ENCODE measurements at regions not wholly inside any gene's neighbourhood (a gene's known extent, or its start where the extent isn't known, plus 50 kb on each side); places are given as distances from the start of the nearest gene placed in this dataset.
A peak's percentile ranks its signal among the peaks of the same experiment; 100 is the strongest.

DNA sequence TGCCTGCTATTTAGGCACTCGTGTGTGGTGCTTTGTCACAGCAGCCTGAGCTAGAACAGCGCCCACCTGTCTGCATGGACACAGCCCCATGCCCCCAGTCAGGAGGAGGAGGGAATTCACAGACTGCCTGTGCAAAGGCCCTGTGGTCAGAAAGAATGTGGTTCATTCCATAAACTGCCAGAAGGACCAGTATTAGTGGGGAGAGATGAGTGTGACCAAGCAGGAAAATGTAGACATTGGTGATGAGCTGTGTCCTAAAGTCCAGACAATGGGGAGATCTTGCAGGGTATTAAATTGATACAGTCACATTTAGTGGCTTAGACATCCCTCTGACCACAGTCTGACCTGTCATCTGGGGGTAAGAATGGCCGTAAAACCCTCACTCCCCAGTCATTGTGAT lies 83.7 kb upstream of the LINC01488 start:
- Histone ChIP-seq H3K9me3 (ENCODE audit: low read depth, low read length) (0 out of 2 replicates have a peak, but pooled peaks cover 5% of the 10 kb centered on the region), H3K9ac (ENCODE audit: insufficient read length) (no peak overlapping the region), H3K4me3 (no peak overlapping the region)

DNA sequence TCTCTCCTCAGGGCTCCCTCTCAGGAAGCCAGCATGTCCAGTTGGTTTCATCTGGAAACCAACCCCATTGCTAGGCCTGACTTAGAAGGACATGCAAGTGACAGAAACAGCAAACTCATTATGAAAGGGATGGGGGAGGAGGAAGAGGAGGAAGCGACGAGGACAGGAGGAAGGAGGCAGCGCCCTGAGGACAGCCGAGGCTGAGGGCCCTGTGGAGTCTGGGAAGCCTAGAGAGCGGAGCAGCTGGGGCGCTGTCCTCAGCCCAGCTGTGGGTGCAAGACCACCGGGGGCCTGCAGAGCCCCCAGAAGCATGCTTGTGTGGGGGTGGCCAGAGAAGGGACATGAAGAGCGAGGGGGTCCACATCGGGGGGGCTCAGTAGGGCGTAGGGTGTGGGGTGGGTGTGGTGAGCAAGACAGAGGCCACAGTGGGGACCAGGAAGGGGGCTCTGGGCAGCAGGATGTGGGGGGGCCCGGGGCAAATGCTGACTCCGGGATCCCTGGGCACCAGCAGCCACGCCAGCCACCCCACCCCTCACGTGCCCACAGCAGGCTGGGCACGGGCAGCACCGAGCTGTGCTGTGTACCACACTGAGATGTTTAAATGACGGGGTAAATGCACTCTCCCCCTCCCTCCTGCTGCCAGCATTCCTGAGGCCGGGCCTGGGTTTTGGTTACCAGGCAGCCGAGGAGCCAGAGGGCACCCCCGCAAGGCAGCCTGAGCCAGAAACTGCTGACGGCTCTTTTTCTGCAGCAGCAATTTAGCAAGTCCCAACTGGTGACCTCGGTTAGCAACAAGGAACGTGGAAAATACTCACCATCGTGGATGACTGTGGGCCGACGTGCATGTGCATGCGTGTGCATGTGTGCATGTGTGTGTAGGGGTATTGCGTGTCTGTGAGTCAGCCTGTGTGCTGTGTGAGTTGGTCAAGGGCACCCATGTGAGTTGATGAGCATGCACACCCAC lies 82.7 kb upstream of the LINC01488 start:
- H3K9ac ChIP-seq (ENCODE audit: insufficient read length): no peak overlapping the region
- 0 out of 2 replicates have a peak overlapping the region, but pooled peaks have one; percentile 1 for H3K27ac ChIP-seq
- H3K36me3 ChIP-seq (ENCODE audit: insufficient read depth, low read length): no peaks in the 10 kb centered on the region
- TF ChIP-seq POLR2AphosphoS5 (IDR thresholded peaks at IDR 0.05; ENCODE audit: borderline replicate concordance, low read depth, low read length): no peak
- no peak for TF ChIP-seq EZH2 (IDR thresholded peaks at IDR 0.05)
- TF ChIP-seq FOXP2 (optimal IDR thresholded peaks at IDR 0.05; ENCODE audit: control extremely low read depth, extremely low read length, insufficient read depth): no peak
- DNase-seq (ENCODE audit: low read depth, low spot score): no peak
- peak overlapping the region; percentile 42; the same call in 1 of the 2 replicates for H3K4me3 ChIP-seq
- H3K9me3 ChIP-seq (ENCODE audit: low read depth, low read length): 0 out of 2 replicates have a peak, but pooled peaks cover 6% of the 10 kb centered on the region

More for the DNA sequence above, 83.7 kb upstream of the LINC01488 start:
- TF ChIP-seq POLR2AphosphoS5 (IDR thresholded peaks at IDR 0.05; ENCODE audit: borderline replicate concordance, low read depth, low read length) (no peak), EZH2 (IDR thresholded peaks at IDR 0.05) (no peak), FOXP2 (optimal IDR thresholded peaks at IDR 0.05; ENCODE audit: control extremely low read depth, extremely low read length, insufficient read depth) (no peak)
- H3K27ac ChIP-seq: no peak overlapping the region
- no peak for DNase-seq (ENCODE audit: low read depth, low spot score)
- no peaks in the 10 kb centered on the region for H3K36me3 ChIP-seq (ENCODE audit: insufficient read depth, low read length)

DNA sequence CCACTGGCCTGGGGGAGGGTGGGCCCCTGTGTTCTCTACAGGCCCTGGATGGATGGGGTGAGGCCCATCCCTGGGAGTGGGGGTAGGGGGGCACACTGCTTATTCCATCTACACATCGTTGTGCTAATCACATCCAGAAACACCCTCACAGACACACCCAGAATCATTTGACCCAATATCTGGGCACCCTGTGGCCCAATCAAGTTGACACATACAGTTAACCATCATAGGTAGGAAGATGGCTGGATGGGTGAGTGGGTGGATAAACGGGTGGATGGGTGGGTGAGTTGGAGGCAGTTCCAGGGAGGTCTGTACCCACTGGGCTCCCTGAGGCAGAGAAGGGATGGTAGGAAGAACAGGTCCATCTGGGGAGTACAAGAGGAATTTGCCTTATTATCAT lies 81.3 kb upstream of the LINC01488 start:
- no peak for DNase-seq (ENCODE audit: low read depth, low spot score)
- Histone ChIP-seq H3K9me3 (ENCODE audit: low read depth, low read length) (0 out of 2 replicates have a peak, but pooled peaks cover 6% of the 10 kb centered on the region), H3K27ac (no peak overlapping the region), H3K4me3 (no peak overlapping the region), H3K36me3 (ENCODE audit: insufficient read depth, low read length) (no peaks in the 10 kb centered on the region), H3K9ac (ENCODE audit: insufficient read length) (no peak overlapping the region)
- TF ChIP-seq EZH2 (IDR thresholded peaks at IDR 0.05) (no peak), FOXP2 (optimal IDR thresholded peaks at IDR 0.05; ENCODE audit: control extremely low read depth, extremely low read length, insufficient read depth) (no peak), POLR2AphosphoS5 (IDR thresholded peaks at IDR 0.05; ENCODE audit: borderline replicate concordance, low read depth, low read length) (no peak)

DNA sequence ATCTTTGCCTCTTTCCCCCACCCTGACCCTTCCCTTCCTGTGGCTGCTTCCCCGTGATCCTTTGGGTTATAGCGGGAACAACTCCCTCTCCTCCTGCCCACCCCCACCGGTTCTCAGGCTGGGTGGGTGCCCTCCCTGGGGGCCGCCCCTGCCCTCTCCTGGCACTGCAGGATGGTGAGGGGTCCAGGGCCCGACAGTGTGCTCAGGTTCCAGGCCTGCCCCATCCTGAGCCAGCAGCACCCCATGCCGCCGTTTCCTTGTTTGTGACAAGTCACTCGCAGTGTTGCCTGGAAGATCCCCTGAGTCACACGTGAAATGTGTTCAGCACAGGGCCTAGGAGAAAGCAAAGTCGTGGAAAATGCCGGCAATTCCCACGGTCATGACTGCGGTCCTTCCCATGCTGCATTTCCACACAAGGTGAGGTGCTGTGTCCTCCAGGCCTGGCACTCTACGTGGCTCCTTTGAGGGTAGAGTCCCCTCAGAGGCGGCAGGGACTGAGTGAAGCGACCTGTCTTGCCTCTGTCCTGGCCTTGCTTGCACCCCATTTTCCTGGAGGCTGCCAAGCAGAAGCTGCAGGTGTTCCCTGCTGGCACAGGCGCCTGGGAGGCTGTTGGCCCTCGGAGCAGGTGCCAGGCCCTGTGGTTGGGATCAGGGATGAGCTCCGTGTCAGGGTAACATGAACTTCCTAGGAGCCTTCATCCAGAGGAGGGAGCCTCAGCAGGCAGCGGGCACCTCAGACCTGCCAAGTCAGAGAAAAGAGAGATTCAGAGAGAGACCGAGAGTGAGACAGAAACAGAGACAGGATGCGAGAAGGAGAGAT lies 80.5 kb upstream of the LINC01488 start:
- TF ChIP-seq FOXP2 (optimal IDR thresholded peaks at IDR 0.05; ENCODE audit: control extremely low read depth, extremely low read length, insufficient read depth) (no peak), POLR2AphosphoS5 (IDR thresholded peaks at IDR 0.05; ENCODE audit: borderline replicate concordance, low read depth, low read length) (no peak), EZH2 (IDR thresholded peaks at IDR 0.05) (no peak)
- Histone ChIP-seq H3K36me3 (ENCODE audit: insufficient read depth, low read length) (no peaks in the 10 kb centered on the region), H3K27ac (no peak overlapping the region), H3K9me3 (ENCODE audit: low read depth, low read length) (0 out of 2 replicates have a peak, but pooled peaks cover 6% of the 10 kb centered on the region), H3K4me3 (no peak overlapping the region), H3K9ac (ENCODE audit: insufficient read length) (no peak overlapping the region)
- DNase-seq (ENCODE audit: low read depth, low spot score): no peak

DNA sequence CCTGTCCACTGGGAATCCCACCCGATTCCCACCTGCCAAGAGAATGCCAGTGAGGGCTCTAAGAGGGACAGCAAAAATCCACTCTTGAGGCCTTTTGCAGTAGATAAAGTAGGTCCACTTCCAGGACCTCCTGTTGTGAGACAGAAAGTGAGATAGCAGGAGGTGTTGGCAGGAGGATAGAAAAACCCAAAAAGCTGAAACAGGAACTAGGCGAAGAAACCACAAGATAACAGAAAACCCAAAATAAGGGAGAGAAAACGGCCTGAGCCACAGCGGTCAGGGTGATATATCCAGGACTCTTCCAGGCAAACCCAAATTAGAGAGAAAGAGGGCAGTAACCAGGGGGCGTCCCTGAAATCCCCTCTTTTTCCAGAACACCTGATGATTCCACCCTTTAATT lies 79.7 kb upstream of the LINC01488 start:
- Histone ChIP-seq H3K9me3 (ENCODE audit: low read depth, low read length) (0 out of 2 replicates have a peak, but pooled peaks cover 6% of the 10 kb centered on the region), H3K9ac (ENCODE audit: insufficient read length) (no peak overlapping the region), H3K36me3 (ENCODE audit: insufficient read depth, low read length) (no peaks in the 10 kb centered on the region), H3K4me3 (no peak overlapping the region), H3K27ac (no peak overlapping the region)
- no peak for DNase-seq (ENCODE audit: low read depth, low spot score)
- TF ChIP-seq POLR2AphosphoS5 (IDR thresholded peaks at IDR 0.05; ENCODE audit: borderline replicate concordance, low read depth, low read length) (no peak), FOXP2 (optimal IDR thresholded peaks at IDR 0.05; ENCODE audit: control extremely low read depth, extremely low read length, insufficient read depth) (no peak), EZH2 (IDR thresholded peaks at IDR 0.05) (no peak)

DNA sequence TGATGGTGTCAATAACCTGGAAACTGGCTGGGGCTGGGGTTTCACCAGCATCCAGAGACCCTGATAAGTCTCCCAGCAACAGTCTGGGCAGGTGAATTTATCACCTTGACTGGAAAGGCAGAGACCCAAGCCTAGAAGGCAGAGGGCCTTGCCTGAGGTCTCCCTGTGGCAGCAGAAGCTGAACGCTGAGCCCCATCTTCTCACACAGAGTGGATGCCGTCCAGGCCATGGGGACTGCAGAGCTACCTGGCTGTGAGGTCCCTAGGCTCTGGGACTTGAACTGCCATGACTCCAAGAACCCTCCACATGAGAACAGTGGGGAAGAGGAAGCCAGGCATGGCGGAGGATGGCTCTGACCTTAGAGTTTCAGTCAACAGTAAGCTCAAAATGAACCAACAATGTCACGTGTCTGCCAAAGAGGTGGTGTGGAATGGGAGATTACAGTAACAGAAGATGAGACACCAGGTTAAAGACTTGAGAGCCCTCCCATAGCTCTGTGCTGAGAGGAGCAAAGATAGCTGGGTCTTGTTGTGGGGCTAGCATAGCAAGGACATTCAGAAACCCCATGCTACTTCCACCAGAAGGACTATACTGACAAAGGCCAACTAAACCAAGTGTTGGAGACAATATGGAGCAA lies 79.1 kb upstream of the LINC01488 start:
- TF ChIP-seq POLR2AphosphoS5 (IDR thresholded peaks at IDR 0.05; ENCODE audit: borderline replicate concordance, low read depth, low read length) (no peak), EZH2 (IDR thresholded peaks at IDR 0.05) (no peak), FOXP2 (optimal IDR thresholded peaks at IDR 0.05; ENCODE audit: control extremely low read depth, extremely low read length, insufficient read depth) (no peak)
- Histone ChIP-seq H3K27ac (no peak overlapping the region), H3K9ac (ENCODE audit: insufficient read length) (no peak overlapping the region)

DNA sequence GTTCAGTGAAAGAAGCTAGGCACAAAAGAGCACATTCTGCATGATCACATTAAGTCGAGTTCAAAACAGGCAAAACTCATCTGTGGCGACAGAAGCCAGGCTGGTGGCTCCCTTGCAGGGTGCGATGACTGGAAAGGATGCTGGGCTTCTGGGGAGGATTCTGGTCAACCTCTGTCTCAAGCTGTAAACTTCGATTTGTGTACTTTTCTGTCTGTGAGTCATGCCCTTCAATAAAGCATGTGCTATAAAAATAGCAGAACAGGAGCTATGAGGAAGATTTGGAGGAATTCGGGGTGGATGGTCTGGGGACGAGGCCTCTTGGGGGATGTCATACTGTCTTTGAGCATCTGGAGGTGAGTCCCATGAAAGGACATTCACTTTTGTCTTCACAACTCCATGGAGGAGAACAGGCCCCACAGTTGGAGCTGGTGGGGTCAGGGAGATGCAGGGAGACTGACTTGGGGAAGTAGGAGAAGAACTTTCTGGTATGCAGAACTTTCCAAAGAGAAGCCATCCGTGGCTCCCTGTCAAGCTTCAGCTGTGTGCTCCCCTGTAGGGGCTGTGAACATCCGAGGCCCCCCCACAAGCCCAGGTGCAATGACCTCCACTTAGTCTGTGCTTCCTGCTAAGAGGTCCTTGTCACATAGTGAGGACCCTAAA lies 77.8 kb upstream of the LINC01488 start:
- H3K4me3 ChIP-seq: no peak overlapping the region
- DNase-seq (ENCODE audit: low read depth, low spot score): no peak
- 0 out of 2 replicates have a peak, but pooled peaks cover 6% of the 10 kb centered on the region for H3K9me3 ChIP-seq (ENCODE audit: low read depth, low read length)
- no peak for TF ChIP-seq EZH2 (IDR thresholded peaks at IDR 0.05)
- TF ChIP-seq POLR2AphosphoS5 (IDR thresholded peaks at IDR 0.05; ENCODE audit: borderline replicate concordance, low read depth, low read length): no peak
- TF ChIP-seq FOXP2 (optimal IDR thresholded peaks at IDR 0.05; ENCODE audit: control extremely low read depth, extremely low read length, insufficient read depth): no peak
- H3K36me3 ChIP-seq (ENCODE audit: insufficient read depth, low read length): no peaks in the 10 kb centered on the region
- no peak overlapping the region for H3K27ac ChIP-seq
- H3K9ac ChIP-seq (ENCODE audit: insufficient read length): no peak overlapping the region

More for the DNA sequence above, 79.1 kb upstream of the LINC01488 start:
- Histone ChIP-seq H3K9me3 (ENCODE audit: low read depth, low read length) (0 out of 2 replicates have a peak, but pooled peaks cover 6% of the 10 kb centered on the region), H3K36me3 (ENCODE audit: insufficient read depth, low read length) (no peaks in the 10 kb centered on the region), H3K4me3 (no peak overlapping the region)
- no peak for DNase-seq (ENCODE audit: low read depth, low spot score)

Data from SK-N-MC (cell line).